ENCODE measurements at regions not wholly inside any gene's neighbourhood (a gene's known extent, or its start where the extent isn't known, plus 50 kb on each side); places are given as distances from the start of the nearest gene placed in this dataset.

- no peak overlapping the region for H3K4me3 ChIP-seq (ENCODE audit: low read depth, low read length)
- no peak for DNase-seq (ENCODE audit: low read depth)
- TF ChIP-seq CTCF (conservative IDR thresholded peaks at IDR 0.05; ENCODE audit: low read depth, low read length): peak; percentile 27
Observed at GRCh38 chr4:24689212-24689611, 104.9 kb upstream of the DHX15 start.

- DNase-seq (ENCODE audit: low read depth): no peak
- no peak for TF ChIP-seq CTCF (conservative IDR thresholded peaks at IDR 0.05; ENCODE audit: low read depth, low read length)
- no peak overlapping the region for H3K4me3 ChIP-seq (ENCODE audit: low read depth, low read length)
Observed at GRCh38 chr4:24690436-24690835, 104.9 kb upstream of the SOD3 start.

GRCh38 chr4:24693636-24694035 is 101.7 kb upstream of the SOD3 start:
- TF ChIP-seq CTCF (conservative IDR thresholded peaks at IDR 0.05; ENCODE audit: low read depth, low read length): no peak
- H3K4me3 ChIP-seq (ENCODE audit: low read depth, low read length): no peak overlapping the region
- no peak for DNase-seq (ENCODE audit: low read depth)

- H3K4me3 ChIP-seq (ENCODE audit: low read depth, low read length): no peak overlapping the region
- DNase-seq (ENCODE audit: low read depth): no peak
- no peak for TF ChIP-seq CTCF (conservative IDR thresholded peaks at IDR 0.05; ENCODE audit: low read depth, low read length)
Observed at GRCh38 chr4:24700118-24700517, 95.3 kb upstream of the SOD3 start.

GRCh38 chr4:24701683-24702082 is 93.7 kb upstream of the SOD3 start:
- no peak overlapping the region for H3K4me3 ChIP-seq (ENCODE audit: low read depth, low read length)
- DNase-seq (ENCODE audit: low read depth): no peak
- TF ChIP-seq CTCF (conservative IDR thresholded peaks at IDR 0.05; ENCODE audit: low read depth, low read length): peak; percentile 14

- H3K4me3 ChIP-seq (ENCODE audit: low read depth, low read length): no peak overlapping the region
- no peak for TF ChIP-seq CTCF (conservative IDR thresholded peaks at IDR 0.05; ENCODE audit: low read depth, low read length)
- DNase-seq (ENCODE audit: low read depth): no peak
Observed at GRCh38 chr4:24702281-24702680, 93.1 kb upstream of the SOD3 start.

- no peak for TF ChIP-seq CTCF (conservative IDR thresholded peaks at IDR 0.05; ENCODE audit: low read depth, low read length)
- DNase-seq (ENCODE audit: low read depth): no peak
- H3K4me3 ChIP-seq (ENCODE audit: low read depth, low read length): no peak overlapping the region
Observed at GRCh38 chr4:24703298-24703697, 92.1 kb upstream of the SOD3 start.

All from epithelial cell of proximal tubule (primary cell).